Heart left ventricle (tissue), 16 donors: ENCODE measurements at regions not wholly inside any gene's neighbourhood (a gene's known extent, or its start where the extent isn't known, plus 50 kb on each side); places are given as distances from the start of the nearest gene placed in this dataset.

Experiments
- ATAC-seq, 4 donors: fragments of 200-7000 bp; cut with Tn5 transposase; one replicate each; pipeline ENCODE4 v1.9.1; 2020 to 2022; ENCODE audit warnings: moderate library complexity in 4 of 4, mild to moderate bottlenecking in 3 of 4, moderate number of reproducible peaks in 1 of 4
- DNase-seq, 5 donors: peaks; one replicate each; pipeline ENCODE4 v3.0.0-alpha.2; 2020
- H3K27ac ChIP-seq, 12 donors: fragments of 200-600 bp; sonication (generic) in 4 of 12; one replicate each; pipeline versions ENCODE4 v1.5.0 to v1.8.0; 2016 to 2022; ENCODE audit warnings: mild to moderate bottlenecking in 2 of 12
- H3K27me3 ChIP-seq, 9 donors: fragments of 200-600 bp; sonication (generic) in 2 of 9; one replicate each; pipeline versions ENCODE4 v1.5.1 to v1.8.0; 2016 to 2022; ENCODE audit warnings: mild to moderate bottlenecking in 3 of 9
- H3K36me3 ChIP-seq, 9 donors: fragments of 200-600 bp; sonication (generic) in 2 of 9; one replicate each; pipeline versions ENCODE4 v1.5.0 to v1.8.0; 2018 to 2022; ENCODE audit warnings: mild to moderate bottlenecking in 2 of 9
- H3K4me1 ChIP-seq, 12 donors: fragments of 200-600 bp; sonication (generic) in 4 of 12; one replicate each; pipeline versions ENCODE4 v1.5.0 to v1.8.0; 2016 to 2022; ENCODE audit warnings: mild to moderate bottlenecking in 3 of 12
- H3K4me3 ChIP-seq, 12 donors: fragments of 200-600 bp; sonication (generic) in 4 of 12; one replicate each; pipeline versions ENCODE4 v1.5.0 to v1.8.0; 2017 to 2022; ENCODE audit warnings: mild to moderate bottlenecking in 9 of 12, moderate library complexity in 4 of 12
- H3K9me3 ChIP-seq, 12 donors: fragments of 200-600 bp; sonication (generic) in 4 of 12; one replicate each; pipeline versions ENCODE4 v1.5.0 to v1.8.0; 2016 to 2022; ENCODE audit warnings: mild to moderate bottlenecking in 1 of 12
- CTCF ChIP-seq, 12 donors: fragments of 200-600 bp; sonication (generic) in 4 of 12; IDR thresholded peaks; one replicate each; pipeline versions ENCODE4 v1.5.0 to v1.8.0; 2018 to 2022; ENCODE audit warnings: antibody characterized with exemption in 12 of 12, mild to moderate bottlenecking in 5 of 12
- POLR2A ChIP-seq, 2 donors: fragments of 450-650 bp; IDR thresholded peaks; one replicate each; pipeline ENCODE4 v1.6.1; 2017; ENCODE audit warnings: antibody characterized with exemption in 2 of 2, mild to moderate bottlenecking in 2 of 2, moderate library complexity in 2 of 2
- WGBS, 4 donors: extraction: QIAGEN DNeasy Blood & Tissue Kit in 2 of 4; methylation state at CpG; one replicate each; pipeline versions ENCODE4 v1.1.5 to v1.1.7; 2013 to 2018; 5-methylcytosine and 5-hydroxymethylcytosine counted together
- intact Hi-C, 10 donors: fragments of 100-400 bp; cut with DNase I; formaldehyde crosslinking; loops; one replicate each; pipeline versions ENCODE4 v1.11.1 to v1.14.2; 2022
- donor health status: ischemic (EF 13 %, LVEDD 7.1; RV severe dilation, severe dysfunction).
- donor health status: healthy with polysubstance abuse.
- donor health status: DM: no; HTN: yes; CAD: no.
- donor health status: DM: no; HTN: no; CAD: no.
- donor health status: ischemic (EF 25% LVEDD 6.9; RV normal size, moderate dysfunction).
- donor health status: ischemic (EF 25% LVEDD 5.7; RV mildly dilated, moderate dysfunction).
- donor health status: healthy.
- donor health status: DM: yes; HTN: yes; CAD: no.
- donor health status: ischemic (EF 35%, LVEDD 5.7; RV mildly dilated, moderate dysfunction).
- donor health status: nonischemic (EF 11% LVEDD 7.7; RV severe dilation, severe dysfunction).
- donor health status: DM: yes; HTN: yes; CAD: no.
- donor health status: PGD.
- donor health status: ischemic (EF 29% LVEDD 5.4; RV normal size, mild dysfunction).
- donor health status: nonischemic (EF 23%, LVEDD 6.1; RV moderate dilation, normal function).

DNA sequence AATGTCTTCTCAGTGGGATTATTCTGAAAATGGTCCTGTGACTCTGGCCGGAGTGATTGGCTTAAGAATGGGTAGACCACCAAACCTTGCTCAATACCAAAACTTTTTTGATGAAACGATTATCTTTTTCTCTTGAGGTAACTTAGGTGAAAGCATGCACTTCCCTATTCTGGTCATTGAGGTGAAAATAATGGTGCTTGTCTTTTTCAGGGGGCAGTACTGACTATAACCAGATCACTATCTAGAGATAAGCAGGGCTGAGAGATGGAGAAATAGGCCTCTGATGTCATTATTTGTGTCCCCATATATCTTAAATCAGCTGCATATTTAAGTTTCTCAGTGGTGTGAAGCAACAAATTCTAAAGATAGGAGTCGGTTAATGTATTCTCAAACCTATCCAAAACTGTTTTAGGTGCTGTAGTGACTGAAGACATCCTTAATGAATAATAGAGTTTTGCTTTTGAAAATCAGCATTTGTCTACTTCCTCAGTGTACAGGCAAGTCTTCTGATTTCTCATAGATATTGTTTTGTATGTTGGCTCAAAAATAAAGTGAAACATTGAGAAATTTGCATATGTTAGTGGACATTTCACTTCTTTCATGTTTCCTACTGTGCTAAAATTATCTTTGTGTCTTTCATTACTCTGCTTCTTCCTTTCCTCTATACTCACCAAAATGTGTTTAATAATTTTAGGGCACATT lies 735.3 kb upstream of the ADGRL4 start:
- no peak overlapping the region for H3K4me3 ChIP-seq
- ATAC-seq (no peak), DNase-seq (no peak)
- H3K36me3 ChIP-seq: no peaks in the 10 kb centered on the region
- TF ChIP-seq CTCF (IDR thresholded peaks at IDR 0.05) (no peak), POLR2A (IDR thresholded peaks at IDR 0.05) (no peak)
- peaks cover 0 to 15% (median 0%) of the 10 kb centered on the region in 12 donors for H3K9me3 ChIP-seq
- no peaks in the 10 kb centered on the region for H3K27me3 ChIP-seq
- no peak overlapping the region for H3K27ac ChIP-seq
- H3K4me1 ChIP-seq: no peaks in the 10 kb centered on the region
- WGBS, 4 donors: 79 to 87% (median 85%) methylated on average over 3 of the region's 3 CpGs
- intact Hi-C loops: no loop called here

- H3K27ac ChIP-seq: no peak overlapping the region
- WGBS, 4 donors: 89 to 97% (median 92%) methylated on average over 1 of the region's 1 CpG
- TF ChIP-seq POLR2A (IDR thresholded peaks at IDR 0.05) (no peak), CTCF (IDR thresholded peaks at IDR 0.05) (no peak)
- no peak for ATAC-seq
- DNase-seq: no peak
- H3K9me3 ChIP-seq: peaks cover 0 to 30% (median 0%) of the 10 kb centered on the region in 12 donors
- no peaks in the 10 kb centered on the region for H3K27me3 ChIP-seq
- H3K4me1 ChIP-seq: no peaks in the 10 kb centered on the region
- no peak overlapping the region for H3K4me3 ChIP-seq
- no peaks in the 10 kb centered on the region for H3K36me3 ChIP-seq
- intact Hi-C loops: no loop called here
These were observed 731.6 kb upstream of the ADGRL4 start for GRCh38 chr1:79738101-79738500.

GRCh38 chr1:79737193-79737592 lies 730.7 kb upstream of the ADGRL4 start:
- WGBS, 4 donors: 71 to 88% (median 83%) methylated on average over 1 of the region's 1 CpG
- Histone ChIP-seq H3K9me3 (peaks cover 0 to 30% (median 0%) of the 10 kb centered on the region in 12 donors), H3K27ac (no peak overlapping the region), H3K4me3 (no peak overlapping the region), H3K36me3 (no peaks in the 10 kb centered on the region), H3K27me3 (no peaks in the 10 kb centered on the region), H3K4me1 (no peaks in the 10 kb centered on the region)
- intact Hi-C loops: no loop called here
- ATAC-seq: no peak
- no peak for DNase-seq
- TF ChIP-seq CTCF (IDR thresholded peaks at IDR 0.05) (no peak), POLR2A (IDR thresholded peaks at IDR 0.05) (no peak)

- TF ChIP-seq POLR2A (IDR thresholded peaks at IDR 0.05): no peak
- no peak for TF ChIP-seq CTCF (IDR thresholded peaks at IDR 0.05)
- ATAC-seq (no peak), DNase-seq (no peak)
- Histone ChIP-seq H3K36me3 (no peaks in the 10 kb centered on the region), H3K27me3 (no peaks in the 10 kb centered on the region), H3K4me3 (no peak overlapping the region), H3K27ac (no peak overlapping the region), H3K9me3 (peaks cover 0 to 23% (median 0%) of the 10 kb centered on the region in 12 donors), H3K4me1 (no peaks in the 10 kb centered on the region)
- intact Hi-C loops: no loop called here
These were observed 726.4 kb upstream of the ADGRL4 start for GRCh38 chr1:79732950-79733349.
